GM10266 (cell line): ENCODE measurements at regions not wholly inside any gene's neighbourhood (a gene's known extent, or its start where the extent isn't known, plus 50 kb on each side); places are given as distances from the start of the nearest gene placed in this dataset.
"Not testable (repeated sequence)": the region's sequence is repeated elsewhere in the genome, so short reads cannot be mapped to it uniquely, and the experiment has no call there.

Source experiments
- DNase-seq: peaks from one replicate; pipeline ENCODE4 v3.0.0; 2012; ENCODE audit errors: extremely low spot score
- CTCF ChIP-seq: IDR thresholded peaks from 2 replicates; pipeline ENCODE4 v1.5.1; 2012; ENCODE audit warnings: mild to moderate bottlenecking, low read depth; ENCODE audit not compliant: control insufficient read depth, insufficient read depth; ENCODE audit errors: missing control alignments

- peak; percentile 37 for TF ChIP-seq CTCF
- peak; percentile 10 for DNase-seq
These were observed 314.9 kb upstream of the DIPK2B start for GRCh38 chrX:45515262-45516215.

- no peak for DNase-seq
- TF ChIP-seq CTCF: no peak
These were observed 312.4 kb upstream of the DIPK2B start for GRCh38 chrX:45513042-45513441.

GRCh38 chrX:45508454-45508853 lies 307.8 kb upstream of the DIPK2B start:
- no peak for TF ChIP-seq CTCF

GRCh38 chrX:45506149-45506730 lies 305.6 kb upstream of the DIPK2B start:
- DNase-seq: no peak
- no peak for TF ChIP-seq CTCF

More at GRCh38 chrX:45508454-45508853, 307.8 kb upstream of the DIPK2B start:
- no peak for DNase-seq

- DNase-seq: no peak
- TF ChIP-seq CTCF: no peak
These were observed 304.5 kb upstream of the DIPK2B start for GRCh38 chrX:45505214-45505613.

- not testable (repeated sequence) for DNase-seq
These were observed 303.2 kb upstream of the DIPK2B start for GRCh38 chrX:45503787-45504362.

GRCh38 chrX:45502396-45502795 lies 301.7 kb upstream of the DIPK2B start:
- TF ChIP-seq CTCF: no peak
- DNase-seq: no peak
